ENCODE measurements at regions not wholly inside any gene's neighbourhood (a gene's known extent, or its start where the extent isn't known, plus 50 kb on each side); places are given as distances from the start of the nearest gene placed in this dataset.

DNA sequence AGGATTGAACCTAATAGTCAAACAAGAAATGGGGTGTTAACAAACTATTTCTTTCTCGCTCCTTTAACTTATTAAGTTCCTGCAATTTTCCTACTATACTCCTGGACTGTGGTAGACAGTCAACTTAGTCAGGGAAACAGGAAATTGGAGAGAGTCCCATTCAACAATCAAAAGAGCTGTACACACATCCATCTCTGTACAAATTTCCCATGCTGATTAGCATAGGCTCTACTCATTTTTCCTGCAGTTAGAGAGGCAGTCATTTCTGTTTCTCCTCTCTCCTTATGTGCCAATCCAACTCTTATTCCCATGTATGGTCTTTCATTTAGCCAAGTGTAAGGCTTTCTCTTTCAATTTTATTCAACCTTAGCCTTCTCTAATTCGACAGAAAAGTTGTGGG is 1168.5 kb upstream of the FLRT2 start:
- Histone ChIP-seq H3K36me3 (ENCODE audit: insufficient read depth, low read length) (no peaks in the 10 kb centered on the region), H3K27me3 (ENCODE audit: insufficient read depth, low read length, poor library complexity) (no peaks in the 10 kb centered on the region)
- no peak for ATAC-seq (ENCODE audit: insufficient read depth, low read depth)

DNA sequence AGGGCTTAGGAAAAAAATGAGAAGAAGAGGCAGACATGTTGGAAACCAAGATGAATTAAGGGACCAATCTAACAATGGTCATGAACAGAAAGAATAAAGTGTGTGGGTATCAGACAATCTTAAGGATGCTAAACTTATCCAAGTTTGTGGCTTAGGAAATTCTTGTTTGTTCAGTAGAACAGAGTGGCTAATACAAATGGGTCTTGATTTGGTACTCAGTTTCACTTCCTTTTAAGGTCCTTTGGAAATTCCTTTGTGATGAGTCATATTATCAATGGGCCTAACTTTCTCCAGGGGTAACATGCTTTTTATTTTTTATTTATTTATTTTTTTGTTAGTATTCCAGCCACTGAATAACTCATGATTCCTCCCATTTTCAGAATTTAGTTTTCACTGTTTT is 1154.7 kb upstream of the FLRT2 start:
- Histone ChIP-seq H3K27me3 (ENCODE audit: insufficient read depth, low read length, poor library complexity) (no peaks in the 10 kb centered on the region), H3K36me3 (ENCODE audit: insufficient read depth, low read length) (no peaks in the 10 kb centered on the region), H3K4me3 (ENCODE audit: low read depth in 1 of 2, low read length in 2 of 2) (no peak overlapping the region), H2AFZ (ENCODE audit: low read depth, low read length) (no peak overlapping the region), H3K27ac (ENCODE audit: low read length) (no peak overlapping the region), H4K20me1 (ENCODE audit: insufficient read depth, low read length) (no peaks in the 10 kb centered on the region), H3K4me2 (ENCODE audit: insufficient read depth, low read length) (no peak overlapping the region), H3K79me2 (ENCODE audit: insufficient read depth, low read length) (no peaks in the 10 kb centered on the region), H3K9ac (ENCODE audit: low read depth, low read length) (no peak overlapping the region), H3K4me1 (ENCODE audit: insufficient read depth, low read length) (no peaks in the 10 kb centered on the region), H3K9me3 (ENCODE audit: insufficient read depth, low read length, severe bottlenecking) (no peaks in the 10 kb centered on the region)
- DNase-seq (no peak), ATAC-seq (ENCODE audit: insufficient read depth, low read depth) (no peak)
- TF ChIP-seq, protein P1, sequence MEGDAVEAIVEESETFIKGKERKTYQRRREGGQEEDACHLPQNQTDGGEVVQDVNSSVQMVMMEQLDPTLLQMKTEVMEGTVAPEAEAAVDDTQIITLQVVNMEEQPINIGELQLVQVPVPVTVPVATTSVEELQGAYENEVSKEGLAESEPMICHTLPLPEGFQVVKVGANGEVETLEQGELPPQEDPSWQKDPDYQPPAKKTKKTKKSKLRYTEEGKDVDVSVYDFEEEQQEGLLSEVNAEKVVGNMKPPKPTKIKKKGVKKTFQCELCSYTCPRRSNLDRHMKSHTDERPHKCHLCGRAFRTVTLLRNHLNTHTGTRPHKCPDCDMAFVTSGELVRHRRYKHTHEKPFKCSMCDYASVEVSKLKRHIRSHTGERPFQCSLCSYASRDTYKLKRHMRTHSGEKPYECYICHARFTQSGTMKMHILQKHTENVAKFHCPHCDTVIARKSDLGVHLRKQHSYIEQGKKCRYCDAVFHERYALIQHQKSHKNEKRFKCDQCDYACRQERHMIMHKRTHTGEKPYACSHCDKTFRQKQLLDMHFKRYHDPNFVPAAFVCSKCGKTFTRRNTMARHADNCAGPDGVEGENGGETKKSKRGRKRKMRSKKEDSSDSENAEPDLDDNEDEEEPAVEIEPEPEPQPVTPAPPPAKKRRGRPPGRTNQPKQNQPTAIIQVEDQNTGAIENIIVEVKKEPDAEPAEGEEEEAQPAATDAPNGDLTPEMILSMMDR (IDR thresholded peaks at IDR 0.05; ENCODE audit: borderline replicate concordance, extremely low read depth, low read length, poor library complexity, severe bottlenecking): no peak
- TF ChIP-seq EZH2 (IDR thresholded peaks at IDR 0.05; ENCODE audit: borderline replicate concordance, low read depth, low read length, severe bottlenecking): no peak

More for the DNA sequence above, 1168.5 kb upstream of the FLRT2 start:
- Histone ChIP-seq H3K27ac (ENCODE audit: low read length) (no peak overlapping the region), H3K4me2 (ENCODE audit: insufficient read depth, low read length) (no peak overlapping the region), H3K79me2 (ENCODE audit: insufficient read depth, low read length) (no peaks in the 10 kb centered on the region), H3K9me3 (ENCODE audit: insufficient read depth, low read length, severe bottlenecking) (no peaks in the 10 kb centered on the region), H3K9ac (ENCODE audit: low read depth, low read length) (no peak overlapping the region), H3K4me1 (ENCODE audit: insufficient read depth, low read length) (no peaks in the 10 kb centered on the region), H3K4me3 (ENCODE audit: low read depth in 1 of 2, low read length in 2 of 2) (no peak overlapping the region), H4K20me1 (ENCODE audit: insufficient read depth, low read length) (no peaks in the 10 kb centered on the region), H2AFZ (ENCODE audit: low read depth, low read length) (no peak overlapping the region)
- no peak for DNase-seq
- TF ChIP-seq, protein P1 (IDR thresholded peaks at IDR 0.05; ENCODE audit: borderline replicate concordance, extremely low read depth, low read length, poor library complexity, severe bottlenecking): no peak
- TF ChIP-seq EZH2 (IDR thresholded peaks at IDR 0.05; ENCODE audit: borderline replicate concordance, low read depth, low read length, severe bottlenecking): no peak

DNA sequence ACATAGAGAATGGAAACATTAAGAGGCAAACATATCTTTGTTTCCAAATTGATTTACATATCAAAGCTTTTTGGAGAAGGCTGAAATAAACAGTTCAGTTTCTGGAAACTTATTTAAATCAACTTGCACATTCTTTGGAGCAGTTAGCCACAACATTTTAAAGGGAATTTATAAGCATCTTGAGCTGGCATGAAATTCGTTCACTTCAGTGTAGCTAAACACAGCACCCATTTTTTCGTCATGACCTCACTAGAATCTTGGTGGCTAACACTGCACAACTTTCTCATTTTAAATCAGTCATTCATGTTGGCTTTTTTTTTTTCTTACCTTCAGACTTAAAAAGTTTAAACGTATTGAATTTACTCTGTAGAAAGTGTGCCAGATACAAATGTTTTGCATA is 1139.9 kb upstream of the FLRT2 start:
- DNase-seq (no peak), ATAC-seq (ENCODE audit: insufficient read depth, low read depth) (no peak)
- Histone ChIP-seq H3K79me2 (ENCODE audit: insufficient read depth, low read length) (no peaks in the 10 kb centered on the region), H3K36me3 (ENCODE audit: insufficient read depth, low read length) (no peaks in the 10 kb centered on the region), H2AFZ (ENCODE audit: low read depth, low read length) (no peak overlapping the region), H3K27ac (ENCODE audit: low read length) (no peak overlapping the region), H3K27me3 (ENCODE audit: insufficient read depth, low read length, poor library complexity) (no peaks in the 10 kb centered on the region), H3K4me1 (ENCODE audit: insufficient read depth, low read length) (no peaks in the 10 kb centered on the region), H3K9ac (ENCODE audit: low read depth, low read length) (no peak overlapping the region), H3K4me2 (ENCODE audit: insufficient read depth, low read length) (no peak overlapping the region), H3K9me3 (ENCODE audit: insufficient read depth, low read length, severe bottlenecking) (no peaks in the 10 kb centered on the region), H4K20me1 (ENCODE audit: insufficient read depth, low read length) (no peaks in the 10 kb centered on the region), H3K4me3 (ENCODE audit: low read depth in 1 of 2, low read length in 2 of 2) (no peak overlapping the region)
- TF ChIP-seq EZH2 (IDR thresholded peaks at IDR 0.05; ENCODE audit: borderline replicate concordance, low read depth, low read length, severe bottlenecking): no peak
- TF ChIP-seq, protein P1 (IDR thresholded peaks at IDR 0.05; ENCODE audit: borderline replicate concordance, extremely low read depth, low read length, poor library complexity, severe bottlenecking): no peak

DNA sequence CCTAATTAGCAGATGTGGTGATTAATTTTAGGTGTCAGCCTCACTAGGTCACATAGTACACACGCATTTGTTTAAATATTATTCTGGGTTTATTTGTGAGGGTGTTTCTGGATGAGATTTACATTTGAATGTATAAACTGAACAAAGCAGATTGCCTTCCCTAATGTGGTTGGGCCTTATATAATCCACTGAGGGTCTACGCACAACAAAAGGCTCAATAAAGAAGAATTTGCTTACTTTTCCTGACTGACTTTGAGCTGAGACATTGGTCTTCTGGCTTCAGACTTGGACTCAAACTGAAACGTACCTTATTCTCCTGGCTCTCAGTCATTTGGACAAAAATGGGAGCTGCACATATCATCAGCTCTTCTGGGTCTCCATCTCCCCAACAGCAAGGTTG is 1132.3 kb upstream of the FLRT2 start:
- ATAC-seq (ENCODE audit: insufficient read depth, low read depth): no peak
- TF ChIP-seq EZH2 (IDR thresholded peaks at IDR 0.05; ENCODE audit: borderline replicate concordance, low read depth, low read length, severe bottlenecking): no peak
- TF ChIP-seq, protein P1 (IDR thresholded peaks at IDR 0.05; ENCODE audit: borderline replicate concordance, extremely low read depth, low read length, poor library complexity, severe bottlenecking): no peak
- no peak for DNase-seq
- Histone ChIP-seq H3K27me3 (ENCODE audit: insufficient read depth, low read length, poor library complexity) (no peaks in the 10 kb centered on the region), H3K9me3 (ENCODE audit: insufficient read depth, low read length, severe bottlenecking) (no peaks in the 10 kb centered on the region), H3K4me2 (ENCODE audit: insufficient read depth, low read length) (no peak overlapping the region), H3K4me3 (ENCODE audit: low read depth in 1 of 2, low read length in 2 of 2) (no peak overlapping the region), H2AFZ (ENCODE audit: low read depth, low read length) (no peak overlapping the region), H3K36me3 (ENCODE audit: insufficient read depth, low read length) (no peaks in the 10 kb centered on the region), H3K4me1 (ENCODE audit: insufficient read depth, low read length) (no peaks in the 10 kb centered on the region), H3K79me2 (ENCODE audit: insufficient read depth, low read length) (no peaks in the 10 kb centered on the region), H3K9ac (ENCODE audit: low read depth, low read length) (no peak overlapping the region), H4K20me1 (ENCODE audit: insufficient read depth, low read length) (no peaks in the 10 kb centered on the region), H3K27ac (ENCODE audit: low read length) (no peak overlapping the region)

Data from DND-41 (cell line).